Upper lobe of left lung (tissue), 4 donors: ENCODE measurements at regions not wholly inside any gene's neighbourhood (a gene's known extent, or its start where the extent isn't known, plus 50 kb on each side); places are given as distances from the start of the nearest gene placed in this dataset.

Experiments
- CTCF ChIP-seq, 6 experiments: fragments of 450-650 bp in 4 of 6; fragments of 200-600 bp in 2 of 6; sonication (generic) in 2 of 6; IDR thresholded peaks; one replicate each; pipeline ENCODE4 v1.5.1; 2016 to 2019; ENCODE audit warnings: antibody characterized with exemption in 6 of 6
- POLR2A ChIP-seq, 4 donors: fragments of 450-650 bp; IDR thresholded peaks; one replicate each; pipeline ENCODE4 v1.5.1; 2016 to 2017; ENCODE audit warnings: antibody characterized with exemption in 4 of 4, mild to moderate bottlenecking in 2 of 4
- POLR2AphosphoS5 ChIP-seq, 2 donors: sonication (generic); formaldehyde crosslinking; IDR thresholded peaks; one replicate each; pipeline ENCODE4 v1.5.1; 2017; ENCODE audit warnings: antibody characterized with exemption in 2 of 2

GRCh38 chr7:52955522-52955921 lies 79.9 kb upstream of the POM121L12 start:
- no peak for TF ChIP-seq POLR2AphosphoS5 (IDR thresholded peaks at IDR 0.05)
- TF ChIP-seq CTCF (IDR thresholded peaks at IDR 0.05): no peak
- TF ChIP-seq POLR2A (IDR thresholded peaks at IDR 0.05): no peak
